Psoas muscle (tissue), 7 donors: ENCODE measurements at regions not wholly inside any gene's neighbourhood (a gene's known extent, or its start where the extent isn't known, plus 50 kb on each side); places are given as distances from the start of the nearest gene placed in this dataset.

ENCODE experiments used
- ATAC-seq, 4 donors: fragments of 200-7000 bp; cut with Tn5 transposase; one replicate each; pipeline ENCODE4 v1.9.1; 2020; ENCODE audit warnings: moderate library complexity in 3 of 4, mild to moderate bottlenecking in 2 of 4
- DNase-seq, 2 donors: peaks; one replicate each; pipeline ENCODE4 v3.0.0-alpha.2; 2020
- H3K27ac ChIP-seq: fragments of 200-600 bp; one replicate; pipeline ENCODE4 v1.8.0; 2022
- H3K27me3 ChIP-seq, 3 donors: fragments of 200-600 bp in 1 of 3; one replicate each; pipeline versions ENCODE4 v1.6.1 to v1.8.0; 2013 to 2022; ENCODE audit warnings: low read length in 2 of 3, mild to moderate bottlenecking in 2 of 3, moderate library complexity in 1 of 3; ENCODE audit not compliant: insufficient read depth in 3 of 3
- H3K36me3 ChIP-seq, 2 donors: fragments of 200-600 bp in 1 of 2; one replicate each; pipeline versions ENCODE4 v1.6.1 to v1.8.0; 2013 to 2022; ENCODE audit warnings: low read depth in 1 of 2, mild to moderate bottlenecking in 1 of 2, moderate library complexity in 1 of 2; ENCODE audit not compliant: insufficient read depth in 1 of 2
- H3K4me1 ChIP-seq: fragments of 200-600 bp; one replicate; pipeline ENCODE4 v1.8.0; 2022
- H3K4me3 ChIP-seq: fragments of 200-600 bp; one replicate; pipeline ENCODE4 v1.8.0; 2022; ENCODE audit warnings: mild to moderate bottlenecking
- H3K9me3 ChIP-seq: fragments of 200-600 bp; one replicate; pipeline ENCODE4 v1.8.0; 2022
- CTCF ChIP-seq: fragments of 200-600 bp; IDR thresholded peaks from one replicate; pipeline ENCODE4 v1.8.0; 2022; ENCODE audit warnings: antibody characterized with exemption
- WGBS, 3 donors: extraction: QIAGEN DNeasy Blood & Tissue Kit; methylation state at CpG; one replicate each; pipeline versions ENCODE4 v1.1.6 to v1.1.7; 2013; 5-methylcytosine and 5-hydroxymethylcytosine counted together
- intact Hi-C, 2 donors: fragments of 100-400 bp; cut with DNase I; formaldehyde crosslinking; loops; one replicate each; pipeline versions ENCODE4 v1.11.0 to v1.14.2; 2022
- donor health status: healthy with polysubstance abuse.
- donor health status: DM: no; HTN: no; CAD: no; lungs with moderate emphysema.
- donor health status: Bipolar disorder and iron deficiency.
- donor health status: healthy.
- donor health status: DM: yes; HTN: yes; CAD: no.
- donor health status: DM: no; HTN: no; CAD: no.
- donor health status: DM: yes; HTN: yes; CAD: no.

GRCh38 chr15:94177112-94177511 is 54.2 kb upstream of the MCTP2 start:
- peaks cover under 1% of the 10 kb centered on the region for H3K9me3 ChIP-seq
- no peaks in the 10 kb centered on the region for H3K27me3 ChIP-seq
- no peaks in the 10 kb centered on the region for H3K4me1 ChIP-seq
- intact Hi-C loops: no loop called here
- H3K4me3 ChIP-seq: no peak overlapping the region
- TF ChIP-seq CTCF: no peak
- no peaks in the 10 kb centered on the region for H3K36me3 ChIP-seq
- 39 to 43% (median 40%) methylated on average over 4 of the region's 4 CpGs for WGBS, 3 donors
- DNase-seq (no peak), ATAC-seq (no peak)
- no peak overlapping the region for H3K27ac ChIP-seq

- Histone ChIP-seq H3K36me3 (no peaks in the 10 kb centered on the region), H3K4me3 (no peak overlapping the region), H3K4me1 (no peaks in the 10 kb centered on the region), H3K27ac (no peak overlapping the region), H3K9me3 (peaks cover 6% of the 10 kb centered on the region), H3K27me3 (no peaks in the 10 kb centered on the region)
- ATAC-seq (no peak), DNase-seq (no peak)
- 38 to 55% (median 45%) methylated on average over 1 of the region's 1 CpG for WGBS, 3 donors
- TF ChIP-seq CTCF: no peak
- intact Hi-C loops: no loop called here
Observed at GRCh38 chr15:94175420-94175819, 55.9 kb upstream of the MCTP2 start.

- no peak for ATAC-seq
- intact Hi-C loops: no loop called here
Observed at GRCh38 chr15:94174399-94174802, 57.0 kb upstream of the MCTP2 start.

GRCh38 chr15:94168250-94168649 is 63.1 kb upstream of the MCTP2 start:
- 88 to 91% (median 88%) methylated on average over 8 of the region's 8 CpGs for WGBS, 3 donors
- intact Hi-C loops: no loop called here

More at GRCh38 chr15:94174399-94174802, 57.0 kb upstream of the MCTP2 start:
- no peaks in the 10 kb centered on the region for H3K27me3 ChIP-seq
- no peak for TF ChIP-seq CTCF
- H3K27ac ChIP-seq: no peak overlapping the region
- no peaks in the 10 kb centered on the region for H3K4me1 ChIP-seq
- no peak for DNase-seq
- no peak overlapping the region for H3K4me3 ChIP-seq
- H3K9me3 ChIP-seq: peaks cover 6% of the 10 kb centered on the region
- no peaks in the 10 kb centered on the region for H3K36me3 ChIP-seq

More at GRCh38 chr15:94168250-94168649, 63.1 kb upstream of the MCTP2 start:
- no peaks in the 10 kb centered on the region for H3K36me3 ChIP-seq
- H3K4me1 ChIP-seq: no peaks in the 10 kb centered on the region
- no peak for ATAC-seq
- H3K4me3 ChIP-seq: no peak overlapping the region
- H3K9me3 ChIP-seq: peaks cover 6% of the 10 kb centered on the region
- TF ChIP-seq CTCF: no peak
- H3K27me3 ChIP-seq: no peaks in the 10 kb centered on the region
- no peak overlapping the region for H3K27ac ChIP-seq
- no peak for DNase-seq
